ENCODE measurements at regions not wholly inside any gene's neighbourhood (a gene's known extent, or its start where the extent isn't known, plus 50 kb on each side); places are given as distances from the start of the nearest gene placed in this dataset.

DNA sequence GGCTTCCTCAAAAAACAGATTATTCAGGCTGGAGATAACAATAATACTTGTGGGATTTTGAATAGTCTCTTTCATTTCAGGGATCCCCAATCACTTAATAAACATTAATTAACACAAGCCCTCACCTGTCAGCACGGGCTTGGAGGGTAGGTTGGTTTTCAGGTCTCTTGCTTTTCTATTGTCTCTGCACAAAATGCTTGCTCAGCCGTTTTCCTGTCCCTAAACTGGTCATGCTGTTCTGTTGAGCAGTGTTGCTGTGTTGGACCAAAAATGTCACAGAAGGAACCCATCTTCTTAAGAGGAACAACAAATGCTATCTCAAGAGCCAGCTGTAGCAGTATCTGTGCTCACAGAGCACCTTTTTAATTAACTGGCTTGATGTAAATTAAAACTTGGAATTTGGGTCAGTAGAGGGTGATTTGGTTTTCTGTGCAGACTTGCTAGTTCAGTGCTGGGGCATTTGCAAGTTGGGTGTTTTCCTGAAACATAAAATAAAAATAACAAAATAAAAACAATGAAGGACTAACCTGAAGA, 231.8 kb upstream of the CRY1 start:
- ChIA-PET POLR2A (no interaction called here), CTCF (interaction anchor here (0.9 to 1.0 kb wide), 2 partner anchors 80 to 283 kb away, joined by 3 to 5 read pairs; no protein-coding TSS in a partner anchor)
- H3K27ac ChIP-seq (ENCODE audit: extremely low read depth, low read depth, low read length), result no peak overlapping the region
- no peaks in the 10 kb centered on the region for H3K9me3 ChIP-seq (ENCODE audit: control insufficient read depth, insufficient read depth, low read depth, low read length)
- no peaks in the 10 kb centered on the region for H3K36me3 ChIP-seq (ENCODE audit: control insufficient read depth in 2 of 2, insufficient read depth in 1 of 2, low read length in 2 of 2)
- TF ChIP-seq, protein P1, sequence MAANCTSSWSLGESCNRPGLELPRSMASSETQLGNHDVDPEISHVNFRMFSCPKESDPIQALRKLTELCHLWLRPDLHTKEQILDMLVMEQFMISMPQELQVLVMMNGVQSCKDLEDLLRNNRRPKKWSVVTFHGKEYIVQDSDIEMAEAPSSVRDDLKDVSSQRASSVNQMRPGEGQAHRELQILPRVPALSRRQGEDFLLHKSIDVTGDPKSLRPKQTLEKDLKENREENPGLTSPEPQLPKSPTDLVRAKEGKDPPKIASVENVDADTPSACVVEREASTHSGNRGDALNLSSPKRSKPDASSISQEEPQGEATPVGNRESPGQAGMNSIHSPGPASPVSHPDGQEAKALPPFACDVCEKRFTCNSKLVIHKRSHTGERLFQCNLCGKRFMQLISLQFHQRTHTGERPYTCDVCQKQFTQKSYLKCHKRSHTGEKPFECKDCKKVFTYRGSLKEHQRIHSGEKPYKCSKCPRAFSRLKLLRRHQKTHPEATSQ (tag by site-specific recombination; IDR thresholded peaks at IDR 0.05), result no peak
- TF ChIP-seq, protein P2, sequence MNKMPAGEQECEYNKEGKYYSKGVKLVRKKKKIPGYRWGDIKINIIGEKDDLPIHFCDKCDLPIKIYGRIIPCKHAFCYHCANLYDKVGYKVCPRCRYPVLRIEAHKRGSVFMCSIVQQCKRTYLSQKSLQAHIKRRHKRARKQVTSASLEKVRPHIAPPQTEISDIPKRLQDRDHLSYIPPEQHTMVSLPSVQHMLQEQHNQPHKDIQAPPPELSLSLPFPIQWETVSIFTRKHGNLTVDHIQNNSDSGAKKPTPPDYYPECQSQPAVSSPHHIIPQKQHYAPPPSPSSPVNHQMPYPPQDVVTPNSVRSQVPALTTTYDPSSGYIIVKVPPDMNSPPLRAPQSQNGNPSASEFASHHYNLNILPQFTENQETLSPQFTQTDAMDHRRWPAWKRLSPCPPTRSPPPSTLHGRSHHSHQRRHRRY (tag by site-specific recombination; IDR thresholded peaks at IDR 0.05), result no peak
- TF ChIP-seq ZNF184 (tag by site-specific recombination; IDR thresholded peaks at IDR 0.05), result no peak
- H3K4me3 ChIP-seq (ENCODE audit: low read depth, low read length), result no peak overlapping the region
- H3K4me1 ChIP-seq (ENCODE audit: control insufficient read depth, insufficient read depth, low read length), result peaks cover 6% of the 10 kb centered on the region; the same call in 1 of the 2 replicates

DNA sequence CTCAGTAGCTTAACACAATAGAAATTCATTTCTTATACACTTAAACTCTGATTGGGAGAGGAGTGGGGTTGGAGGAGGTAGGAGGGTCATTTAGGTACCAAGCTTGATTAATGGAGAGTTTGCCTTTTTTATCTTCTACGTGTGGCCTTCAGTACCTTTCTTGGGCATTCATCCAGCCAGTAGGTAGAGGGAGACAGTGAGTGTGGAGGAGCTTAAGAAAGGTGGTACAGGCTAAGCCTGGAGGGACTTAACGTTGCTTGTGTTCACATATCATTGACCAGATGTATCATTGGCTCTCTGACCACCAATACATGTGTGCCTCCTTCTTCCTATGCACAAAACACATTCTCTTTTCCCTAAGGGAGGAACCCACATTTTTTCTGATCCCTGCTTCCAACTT, 232.9 kb upstream of the CRY1 start:
- Histone ChIP-seq H3K4me1 (ENCODE audit: control insufficient read depth, insufficient read depth, low read length) (peaks cover 14% of the 10 kb centered on the region), H3K9me3 (ENCODE audit: control insufficient read depth, insufficient read depth, low read depth, low read length) (no peaks in the 10 kb centered on the region), H3K27ac (ENCODE audit: extremely low read depth, low read depth, low read length) (no peak overlapping the region), H3K4me3 (ENCODE audit: low read depth, low read length) (no peak overlapping the region), H3K36me3 (ENCODE audit: control insufficient read depth in 2 of 2, insufficient read depth in 1 of 2, low read length in 2 of 2) (no peaks in the 10 kb centered on the region)
- ChIA-PET CTCF (interaction anchor here (0.6 to 2.0 kb wide), 7 partner anchors 9 to 940 kb away, joined by 3 to 10 read pairs (median 3); no protein-coding TSS in a partner anchor), POLR2A (no interaction called here)
- peak; percentile 76; the same call in 1 of the 2 replicates for TF ChIP-seq ZNF223 (tag by site-specific recombination; IDR thresholded peaks at IDR 0.05)
- no peak for TF ChIP-seq ZNF302 (tag by site-specific recombination; IDR thresholded peaks at IDR 0.05; ENCODE audit: low read depth)

DNA sequence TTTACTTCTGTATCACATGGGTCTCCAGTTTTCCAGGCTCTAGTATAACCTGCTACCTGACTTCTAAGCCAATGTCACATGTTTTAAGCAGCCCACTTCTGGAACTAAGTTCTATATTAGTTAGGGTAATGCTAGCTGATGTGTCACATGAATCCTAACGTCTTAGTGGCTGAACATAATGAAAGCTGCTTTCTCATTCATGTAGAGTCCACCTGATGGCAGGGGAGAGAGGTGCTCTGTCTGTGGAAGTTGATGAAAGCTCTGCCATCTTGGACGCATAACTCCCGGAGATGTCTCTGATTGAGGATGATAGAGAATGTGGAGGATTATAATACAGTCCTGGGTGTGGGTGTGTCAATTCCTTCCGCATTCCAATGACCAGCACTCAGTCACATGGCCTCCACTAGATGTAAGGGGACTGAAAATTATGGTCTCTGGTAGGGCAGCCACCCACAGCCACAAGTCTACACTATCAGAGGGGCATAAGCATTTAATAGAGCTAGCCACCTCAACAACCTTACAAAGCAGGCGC, 234.4 kb upstream of the CRY1 start:
- POLR2A ChIA-PET, result interaction anchor here (1.0 kb wide), 1 partner anchor 75 kb away, joined by 3 read pairs; no protein-coding TSS in a partner anchor
- no peak overlapping the region for H3K4me3 ChIP-seq (ENCODE audit: low read depth, low read length)
- H3K27ac ChIP-seq (ENCODE audit: extremely low read depth, low read depth, low read length), result no peak overlapping the region
- H3K9me3 ChIP-seq (ENCODE audit: control insufficient read depth, insufficient read depth, low read depth, low read length), result no peaks in the 10 kb centered on the region
- peaks cover 14% of the 10 kb centered on the region for H3K4me1 ChIP-seq (ENCODE audit: control insufficient read depth, insufficient read depth, low read length)
- TF ChIP-seq SALL2 (tag by site-specific recombination; IDR thresholded peaks at IDR 0.05; ENCODE audit: borderline replicate concordance) (no peak), KLF9 (tag by site-specific recombination; IDR thresholded peaks at IDR 0.05; ENCODE audit: low read depth) (0 out of 2 replicates have a peak, but pooled peaks have one; percentile 25), ZIC2 (tag by site-specific recombination; IDR thresholded peaks at IDR 0.05) (no peak), SCRT1 (tag by site-specific recombination; IDR thresholded peaks at IDR 0.05; ENCODE audit: borderline replicate concordance) (no peak), ZNF624 (tag by site-specific recombination; IDR thresholded peaks at IDR 0.05) (no peak)
- CTCF ChIA-PET, result interaction anchor here (1.1 to 2.9 kb wide), 7 partner anchors 7 to 196 kb away, joined by 3 to 17 read pairs (median 3); a partner anchor contains a TSS
- no peaks in the 10 kb centered on the region for H3K36me3 ChIP-seq (ENCODE audit: control insufficient read depth in 2 of 2, insufficient read depth in 1 of 2, low read length in 2 of 2)

DNA sequence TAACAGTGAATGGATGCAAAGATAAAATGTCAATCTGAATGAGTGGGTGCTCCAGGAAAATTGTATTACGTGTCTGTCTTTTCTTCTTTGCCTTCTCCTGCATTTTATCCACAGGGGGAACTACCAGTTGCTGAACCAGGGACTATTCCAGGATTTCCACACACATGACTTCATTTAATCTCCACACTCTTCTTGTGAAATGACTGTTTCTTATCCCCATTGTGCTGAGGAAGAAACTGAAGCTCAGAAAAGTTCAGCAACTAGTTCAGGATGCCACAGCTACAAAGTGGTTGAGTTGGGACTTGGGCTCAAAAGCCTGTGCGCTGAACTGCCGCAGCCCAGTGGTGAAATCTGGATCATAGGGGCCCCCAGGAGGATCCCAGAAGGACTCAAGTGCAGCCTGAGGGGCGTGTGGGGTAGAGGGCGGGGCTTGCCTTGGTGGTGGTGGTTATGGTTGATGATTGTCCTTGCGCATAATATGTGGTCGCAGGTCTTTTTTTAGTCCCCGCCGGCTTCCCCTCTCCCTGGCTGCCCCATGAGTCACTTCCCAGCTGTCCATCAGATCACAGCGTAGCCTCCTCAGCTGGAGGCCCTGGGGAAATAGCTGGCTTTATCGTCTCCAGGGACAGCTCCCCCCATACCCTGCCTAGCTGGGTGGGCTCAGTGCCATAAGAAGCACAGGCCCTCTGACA, 235.2 kb upstream of the CRY1 start:
- POLR2A ChIA-PET, result interaction anchor here (1.0 to 1.5 kb wide), 3 partner anchors 9 to 74 kb away, joined by 3 to 5 read pairs (median 5); no protein-coding TSS in a partner anchor
- CTCF ChIA-PET, result interaction anchor here (0.6 to 2.9 kb wide), 4 partner anchors 56 to 197 kb away, joined by 3 to 17 read pairs (median 4); no protein-coding TSS in a partner anchor
- TF ChIP-seq ZNF76 (tag by site-specific recombination; IDR thresholded peaks at IDR 0.05; ENCODE audit: borderline replicate concordance, low read depth) (no peak), ZNF350 (tag by site-specific recombination; IDR thresholded peaks at IDR 0.05) (no peak), SCRT2 (tag by site-specific recombination; IDR thresholded peaks at IDR 0.05) (peak; percentile 58; the same call in 1 of the 2 replicates), ZIC2 (tag by site-specific recombination; IDR thresholded peaks at IDR 0.05) (peak; percentile 41; the same call in 1 of the 2 replicates), ZNF423 (tag by site-specific recombination; IDR thresholded peaks at IDR 0.05) (0 out of 2 replicates have a peak, but pooled peaks have one; percentile 36), ZNF416 (tag by site-specific recombination; IDR thresholded peaks at IDR 0.05) (no peak), GLIS2 (tag by site-specific recombination; IDR thresholded peaks at IDR 0.05) (peak; percentile 37; the same call in 1 of the 2 replicates)
- TF ChIP-seq, protein P3, sequence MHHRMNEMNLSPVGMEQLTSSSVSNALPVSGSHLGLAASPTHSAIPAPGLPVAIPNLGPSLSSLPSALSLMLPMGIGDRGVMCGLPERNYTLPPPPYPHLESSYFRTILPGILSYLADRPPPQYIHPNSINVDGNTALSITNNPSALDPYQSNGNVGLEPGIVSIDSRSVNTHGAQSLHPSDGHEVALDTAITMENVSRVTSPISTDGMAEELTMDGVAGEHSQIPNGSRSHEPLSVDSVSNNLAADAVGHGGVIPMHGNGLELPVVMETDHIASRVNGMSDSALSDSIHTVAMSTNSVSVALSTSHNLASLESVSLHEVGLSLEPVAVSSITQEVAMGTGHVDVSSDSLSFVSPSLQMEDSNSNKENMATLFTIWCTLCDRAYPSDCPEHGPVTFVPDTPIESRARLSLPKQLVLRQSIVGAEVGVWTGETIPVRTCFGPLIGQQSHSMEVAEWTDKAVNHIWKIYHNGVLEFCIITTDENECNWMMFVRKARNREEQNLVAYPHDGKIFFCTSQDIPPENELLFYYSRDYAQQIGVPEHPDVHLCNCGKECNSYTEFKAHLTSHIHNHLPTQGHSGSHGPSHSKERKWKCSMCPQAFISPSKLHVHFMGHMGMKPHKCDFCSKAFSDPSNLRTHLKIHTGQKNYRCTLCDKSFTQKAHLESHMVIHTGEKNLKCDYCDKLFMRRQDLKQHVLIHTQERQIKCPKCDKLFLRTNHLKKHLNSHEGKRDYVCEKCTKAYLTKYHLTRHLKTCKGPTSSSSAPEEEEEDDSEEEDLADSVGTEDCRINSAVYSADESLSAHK (tag by site-specific recombination; IDR thresholded peaks at IDR 0.05), result peak; percentile 89
- TF ChIP-seq, protein P4, sequence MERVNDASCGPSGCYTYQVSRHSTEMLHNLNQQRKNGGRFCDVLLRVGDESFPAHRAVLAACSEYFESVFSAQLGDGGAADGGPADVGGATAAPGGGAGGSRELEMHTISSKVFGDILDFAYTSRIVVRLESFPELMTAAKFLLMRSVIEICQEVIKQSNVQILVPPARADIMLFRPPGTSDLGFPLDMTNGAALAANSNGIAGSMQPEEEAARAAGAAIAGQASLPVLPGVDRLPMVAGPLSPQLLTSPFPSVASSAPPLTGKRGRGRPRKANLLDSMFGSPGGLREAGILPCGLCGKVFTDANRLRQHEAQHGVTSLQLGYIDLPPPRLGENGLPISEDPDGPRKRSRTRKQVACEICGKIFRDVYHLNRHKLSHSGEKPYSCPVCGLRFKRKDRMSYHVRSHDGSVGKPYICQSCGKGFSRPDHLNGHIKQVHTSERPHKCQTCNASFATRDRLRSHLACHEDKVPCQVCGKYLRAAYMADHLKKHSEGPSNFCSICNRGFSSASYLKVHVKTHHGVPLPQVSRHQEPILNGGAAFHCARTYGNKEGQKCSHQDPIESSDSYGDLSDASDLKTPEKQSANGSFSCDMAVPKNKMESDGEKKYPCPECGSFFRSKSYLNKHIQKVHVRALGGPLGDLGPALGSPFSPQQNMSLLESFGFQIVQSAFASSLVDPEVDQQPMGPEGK (tag by site-specific recombination; IDR thresholded peaks at IDR 0.05), result peak; percentile 48

More for the DNA sequence above, 235.2 kb upstream of the CRY1 start:
- Histone ChIP-seq H3K9me3 (ENCODE audit: control insufficient read depth, insufficient read depth, low read depth, low read length) (no peaks in the 10 kb centered on the region), H3K36me3 (ENCODE audit: control insufficient read depth in 2 of 2, insufficient read depth in 1 of 2, low read length in 2 of 2) (no peaks in the 10 kb centered on the region), H3K4me1 (ENCODE audit: control insufficient read depth, insufficient read depth, low read length) (peaks cover 14% of the 10 kb centered on the region), H3K4me3 (ENCODE audit: low read depth, low read length) (no peak overlapping the region), H3K27ac (ENCODE audit: extremely low read depth, low read depth, low read length) (no peak overlapping the region)
